ENCODE measurements at regions not wholly inside any gene's neighbourhood (a gene's known extent, or its start where the extent isn't known, plus 50 kb on each side); places are given as distances from the start of the nearest gene placed in this dataset.

- no peak for DNase-seq (ENCODE audit: low read depth in 3 of 3, low spot score in 2 of 3)
These were observed 66.6 kb upstream of the HS3ST1 start for GRCh38 chr4:11495291-11495690.

- DNase-seq (ENCODE audit: low read depth in 3 of 3, low spot score in 2 of 3): no peak
These were observed 65.5 kb upstream of the HS3ST1 start for GRCh38 chr4:11494232-11494631.

GRCh38 chr4:11489453-11490083 is 60.9 kb upstream of the HS3ST1 start:
- DNase-seq (ENCODE audit: low read depth in 3 of 3, low spot score in 2 of 3): no peak

GRCh38 chr4:11488657-11489452 is 60.2 kb upstream of the HS3ST1 start:
- no peak for DNase-seq (ENCODE audit: low read depth in 3 of 3, low spot score in 2 of 3)

GRCh38 chr4:11487868-11488544 is 59.3 kb upstream of the HS3ST1 start:
- no peak for DNase-seq (ENCODE audit: low read depth in 3 of 3, low spot score in 2 of 3)

- no peak for DNase-seq (ENCODE audit: low read depth in 3 of 3, low spot score in 2 of 3)
These were observed 58.4 kb upstream of the HS3ST1 start for GRCh38 chr4:11487139-11487538.

GRCh38 chr4:11485926-11486325 is 57.2 kb upstream of the HS3ST1 start:
- no peak for DNase-seq (ENCODE audit: low read depth in 3 of 3, low spot score in 2 of 3)

GRCh38 chr4:11484531-11484930 is 55.8 kb upstream of the HS3ST1 start:
- no peak for DNase-seq (ENCODE audit: low read depth in 3 of 3, low spot score in 2 of 3)

- DNase-seq (ENCODE audit: low read depth in 3 of 3, low spot score in 2 of 3): no peak
These were observed 54.4 kb upstream of the HS3ST1 start for GRCh38 chr4:11483046-11483445.

- no peak for DNase-seq (ENCODE audit: low read depth in 3 of 3, low spot score in 2 of 3)
These were observed 52.0 kb upstream of the HS3ST1 start for GRCh38 chr4:11480683-11481082.

Measured in right renal cortex interstitium (tissue), 3 donors.